ENCODE measurements at regions not wholly inside any gene's neighbourhood (a gene's known extent, or its start where the extent isn't known, plus 50 kb on each side); places are given as distances from the start of the nearest gene placed in this dataset.

DNA sequence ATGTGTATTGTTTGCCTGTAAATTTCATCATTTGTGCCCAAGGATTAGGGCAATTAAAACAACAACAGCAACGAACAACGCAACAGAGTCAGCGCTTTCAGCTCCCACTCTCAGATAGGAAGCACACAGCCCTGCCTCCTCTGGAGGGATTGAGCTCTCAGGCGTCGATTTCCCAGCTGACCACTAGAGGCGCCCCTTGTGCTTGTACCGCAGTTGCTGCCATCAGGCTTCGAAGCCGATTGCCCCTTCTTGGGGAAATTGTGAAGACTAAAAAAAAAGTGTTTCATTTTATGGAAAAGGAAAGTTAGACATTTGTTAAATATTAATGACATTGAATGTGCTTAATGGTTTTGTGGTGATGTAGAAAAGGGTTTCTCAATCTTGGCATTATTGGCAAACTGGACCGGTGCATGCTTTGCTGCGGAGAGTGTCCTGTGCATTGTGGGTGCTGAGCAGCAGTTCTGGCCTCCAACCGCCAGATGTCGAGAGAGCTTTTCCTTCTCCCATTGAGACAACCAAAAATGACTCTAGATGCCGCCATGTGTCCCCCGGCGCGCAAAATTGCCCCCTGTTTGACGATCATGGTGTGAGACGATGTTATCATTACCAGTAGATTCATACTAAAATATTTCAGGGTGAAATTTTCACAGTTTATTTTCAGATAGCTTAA is 650.4 kb upstream of the RBFOX1 start:
- Histone ChIP-seq H2BK15ac (ENCODE audit: low read depth, low read length) (no peak overlapping the region), H2AFZ (replicated peaks; ENCODE audit: low read length, poor library complexity) (no peak overlapping the region), H2BK5ac (ENCODE audit: low read depth, low read length, poor library complexity, severe bottlenecking) (no peak overlapping the region), H3K79me1 (ENCODE audit: low read depth in 1 of 2, low read length in 2 of 2) (no peaks in the 10 kb centered on the region), H4K20me1 (ENCODE audit: insufficient read depth, low read length) (no peaks in the 10 kb centered on the region), H2AK5ac (ENCODE audit: low read depth, low read length) (no peak overlapping the region), H4K5ac (ENCODE audit: low read depth, low read length) (no peak overlapping the region), H3K4me3 (ENCODE audit: insufficient read depth, low read depth, low read length) (no peak overlapping the region), H3K27me3 (ENCODE audit: control insufficient read depth, insufficient read depth, low read length) (no peaks in the 10 kb centered on the region), H2AK9ac (replicated peaks; ENCODE audit: low read depth, low read length, poor library complexity) (no peak overlapping the region), H3K18ac (ENCODE audit: low read depth, low read length) (no peak overlapping the region), H3K9me1 (ENCODE audit: insufficient read depth, low read length) (no peaks in the 10 kb centered on the region), H3K4me2 (ENCODE audit: low read depth, low read length) (no peak overlapping the region), H3K4ac (ENCODE audit: low read depth, low read length) (no peak overlapping the region), H3K4me1 (ENCODE audit: control insufficient read depth, insufficient read depth, low read length) (no peaks in the 10 kb centered on the region), H3K9ac (ENCODE audit: low read depth, low read length) (no peak overlapping the region), H3K36me3 (ENCODE audit: control insufficient read depth, insufficient read depth, low read length) (no peaks in the 10 kb centered on the region), H3K27ac (ENCODE audit: insufficient read depth, low read length) (no peak overlapping the region), H3K56ac (ENCODE audit: extremely low read depth, insufficient read depth, low read length) (no peak overlapping the region), H3K23ac (ENCODE audit: low read depth, low read length) (no peak overlapping the region), H2BK20ac (ENCODE audit: low read depth, low read length) (no peak overlapping the region), H4K8ac (ENCODE audit: low read depth in 2 of 2, low read length in 2 of 2) (no peak overlapping the region), H3K9me3 (ENCODE audit: control insufficient read depth, insufficient read depth, low read length) (peaks cover 5% of the 10 kb centered on the region; the same call in 1 of the 2 replicates), H2BK120ac (ENCODE audit: low read depth, low read length) (no peak overlapping the region), H3K14ac (replicated peaks; ENCODE audit: low read depth, low read length) (no peak overlapping the region), H4K91ac (ENCODE audit: insufficient read depth, low read depth, low read length) (no peak overlapping the region)
- ChIA-PET CTCF (interaction anchor here (0.6 kb wide), 1 partner anchor 15 kb away, joined by 3 read pairs; no protein-coding TSS in a partner anchor), POLR2A (ENCODE audit: unreplicated experiment) (interaction anchor here (0.7 kb wide), 1 partner anchor 28 kb away, joined by 10 read pairs; no protein-coding TSS in a partner anchor)
- intact Hi-C loops (cut with micrococcal nuclease), result no loop called here
- BruUV-seq (replicated peaks), result no TSS peak
- no peak for TF ChIP-seq MAFK (IDR thresholded peaks at IDR 0.05; ENCODE audit: low read depth, low read length)
- TF ChIP-seq, protein P1, sequence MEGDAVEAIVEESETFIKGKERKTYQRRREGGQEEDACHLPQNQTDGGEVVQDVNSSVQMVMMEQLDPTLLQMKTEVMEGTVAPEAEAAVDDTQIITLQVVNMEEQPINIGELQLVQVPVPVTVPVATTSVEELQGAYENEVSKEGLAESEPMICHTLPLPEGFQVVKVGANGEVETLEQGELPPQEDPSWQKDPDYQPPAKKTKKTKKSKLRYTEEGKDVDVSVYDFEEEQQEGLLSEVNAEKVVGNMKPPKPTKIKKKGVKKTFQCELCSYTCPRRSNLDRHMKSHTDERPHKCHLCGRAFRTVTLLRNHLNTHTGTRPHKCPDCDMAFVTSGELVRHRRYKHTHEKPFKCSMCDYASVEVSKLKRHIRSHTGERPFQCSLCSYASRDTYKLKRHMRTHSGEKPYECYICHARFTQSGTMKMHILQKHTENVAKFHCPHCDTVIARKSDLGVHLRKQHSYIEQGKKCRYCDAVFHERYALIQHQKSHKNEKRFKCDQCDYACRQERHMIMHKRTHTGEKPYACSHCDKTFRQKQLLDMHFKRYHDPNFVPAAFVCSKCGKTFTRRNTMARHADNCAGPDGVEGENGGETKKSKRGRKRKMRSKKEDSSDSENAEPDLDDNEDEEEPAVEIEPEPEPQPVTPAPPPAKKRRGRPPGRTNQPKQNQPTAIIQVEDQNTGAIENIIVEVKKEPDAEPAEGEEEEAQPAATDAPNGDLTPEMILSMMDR (conservative IDR thresholded peaks at IDR 0.05; ENCODE audit: low read depth, low read length), result 0 out of 2 replicates have a peak, but pooled peaks have one; percentile 7
- dilution Hi-C loops (cut with HindIII; ENCODE audit: low sequenced_read_pairs, unreplicated experiment), result no loop called here
- WGBS, 2 experiments (ENCODE audit: extremely low coverage in 2 of 2, insufficient read length in 1 of 2), result 50% methylated on average over 3 of the region's 19 CpGs; no CpG with 5 or more reads in 1 of the 2 experiments
- no peak for ATAC-seq (ENCODE audit: low read depth)
- in situ Hi-C loops (cut with MboI; ENCODE audit: low sequenced_read_pairs), result no loop called here
- no peak for DNase-seq
